ENCODE measurements at regions not wholly inside any gene's neighbourhood (a gene's known extent, or its start where the extent isn't known, plus 50 kb on each side); places are given as distances from the start of the nearest gene placed in this dataset.

GRCh38 chr12:91239481-91239880, 56.9 kb upstream of the DCN start:
- DNase-seq (no peak), ATAC-seq (ENCODE audit: insufficient read depth, low read depth) (no peak)
- no peaks in the 10 kb centered on the region for H3K9me3 ChIP-seq (ENCODE audit: insufficient read depth, low read length, severe bottlenecking)
- TF ChIP-seq CTCF (IDR thresholded peaks at IDR 0.05; ENCODE audit: borderline replicate concordance, extremely low read depth, low read length, poor library complexity, severe bottlenecking) (no peak), EZH2 (IDR thresholded peaks at IDR 0.05; ENCODE audit: borderline replicate concordance, low read depth, low read length, severe bottlenecking) (no peak)
- H3K27me3 ChIP-seq (ENCODE audit: insufficient read depth, low read length, poor library complexity) = no peaks in the 10 kb centered on the region
- no peaks in the 10 kb centered on the region for H3K36me3 ChIP-seq (ENCODE audit: insufficient read depth, low read length)
- H3K27ac ChIP-seq (ENCODE audit: low read length) = no peak overlapping the region
- no peak overlapping the region for H3K9ac ChIP-seq (ENCODE audit: low read depth, low read length)
- no peaks in the 10 kb centered on the region for H4K20me1 ChIP-seq (ENCODE audit: insufficient read depth, low read length)
- no peaks in the 10 kb centered on the region for H3K4me1 ChIP-seq (ENCODE audit: insufficient read depth, low read length)
- no peak overlapping the region for H3K4me3 ChIP-seq (ENCODE audit: low read depth in 1 of 2, low read length in 2 of 2)
- no peak overlapping the region for H3K4me2 ChIP-seq (ENCODE audit: insufficient read depth, low read length)
- no peak overlapping the region for H2AFZ ChIP-seq (ENCODE audit: low read depth, low read length)
- H3K79me2 ChIP-seq (ENCODE audit: insufficient read depth, low read length) = no peaks in the 10 kb centered on the region
